ENCODE measurements at regions not wholly inside any gene's neighbourhood (a gene's known extent, or its start where the extent isn't known, plus 50 kb on each side); places are given as distances from the start of the nearest gene placed in this dataset.
"Not testable (repeated sequence)": the region's sequence is repeated elsewhere in the genome, so short reads cannot be mapped to it uniquely, and the experiment has no call there.

GRCh38 chr2:195289081-195289480, 367.9 kb upstream of the SLC39A10 start:
- DNase-seq = no peak

- no peak for DNase-seq
Observed at GRCh38 chr2:195279840-195280427, 377.1 kb upstream of the SLC39A10 start.

- DNase-seq = no peak
Observed at GRCh38 chr2:195270466-195271039, 386.5 kb upstream of the SLC39A10 start.

GRCh38 chr2:195269220-195269619, 387.8 kb upstream of the SLC39A10 start:
- no peak for DNase-seq

- no peak for DNase-seq
Observed at GRCh38 chr2:195257979-195258378, 399.0 kb upstream of the SLC39A10 start.

- no peak for DNase-seq
Observed at GRCh38 chr2:195252018-195252417, 405.0 kb upstream of the SLC39A10 start.

- DNase-seq = no peak
Observed at GRCh38 chr2:195251214-195251613, 405.8 kb upstream of the SLC39A10 start.

- no peak for DNase-seq
Observed at GRCh38 chr2:195238826-195239225, 418.2 kb upstream of the SLC39A10 start.

- no peak for DNase-seq
Observed at GRCh38 chr2:195238379-195238778, 418.6 kb upstream of the SLC39A10 start.

- DNase-seq = not testable (repeated sequence)
Observed at GRCh38 chr2:195228547-195228946, 428.5 kb upstream of the SLC39A10 start.

GRCh38 chr2:195214072-195214471, 443.0 kb upstream of the SLC39A10 start:
- no peak for DNase-seq

- no peak for DNase-seq
Observed at GRCh38 chr2:195212586-195212985, 444.4 kb upstream of the SLC39A10 start.

- no peak for DNase-seq
Observed at GRCh38 chr2:195202163-195202845, 454.7 kb upstream of the SLC39A10 start.

- DNase-seq = no peak
Observed at GRCh38 chr2:195199864-195200263, 457.2 kb upstream of the SLC39A10 start.

GRCh38 chr2:195181059-195181705, 475.8 kb upstream of the SLC39A10 start:
- no peak for DNase-seq

- DNase-seq = no peak
Observed at GRCh38 chr2:195168369-195168768, 488.7 kb upstream of the SLC39A10 start.

- no peak for DNase-seq
Observed at GRCh38 chr2:195164930-195165329, 492.1 kb upstream of the SLC39A10 start.

- DNase-seq = no peak
Observed at GRCh38 chr2:195162918-195163317, 494.1 kb upstream of the SLC39A10 start.

- no peak for DNase-seq
Observed at GRCh38 chr2:195162194-195162593, 494.8 kb upstream of the SLC39A10 start.

- DNase-seq = no peak
Observed at GRCh38 chr2:195160963-195161362, 496.1 kb upstream of the SLC39A10 start.

- peak in 1 of 2 donors; percentile 1 for DNase-seq
Observed at GRCh38 chr2:195151711-195152110, 505.3 kb upstream of the SLC39A10 start.

GRCh38 chr2:195150819-195151218, 506.2 kb upstream of the SLC39A10 start:
- DNase-seq = no peak

GRCh38 chr2:195148004-195148403, 509.0 kb upstream of the SLC39A10 start:
- DNase-seq = no peak
